ENCODE measurements at regions not wholly inside any gene's neighbourhood (a gene's known extent, or its start where the extent isn't known, plus 50 kb on each side); places are given as distances from the start of the nearest gene placed in this dataset.

- peak in 1 of 4 donors; percentile 27 for DNase-seq
Measured at GRCh38 chr14:89534902-89535685, 118.1 kb upstream of the FOXN3 start.

GRCh38 chr14:89533766-89534165 is 116.7 kb upstream of the FOXN3 start:
- ATAC-seq (no peak), DNase-seq (no peak)
- Histone ChIP-seq H3K27ac (no peak overlapping the region), H3K9me3 (peaks cover 0 to 3% of the 10 kb centered on the region in 2 donors), H3K4me3 (no peak overlapping the region), H3K27me3 (no peaks in the 10 kb centered on the region), H3K4me1 (no peaks in the 10 kb centered on the region), H3K36me3 (no peaks in the 10 kb centered on the region)
- intact Hi-C loops (cut with DNase I): no loop called here
- no peak for TF ChIP-seq CTCF (IDR thresholded peaks at IDR 0.05)

More at GRCh38 chr14:89534902-89535685, 118.1 kb upstream of the FOXN3 start:
- Histone ChIP-seq H3K4me3 (no peak overlapping the region), H3K27me3 (no peaks in the 10 kb centered on the region), H3K36me3 (no peaks in the 10 kb centered on the region), H3K27ac (no peak overlapping the region), H3K4me1 (no peaks in the 10 kb centered on the region), H3K9me3 (peaks cover 0 to 1% of the 10 kb centered on the region in 2 donors)
- no peak for ATAC-seq
- TF ChIP-seq CTCF (IDR thresholded peaks at IDR 0.05): no peak
- intact Hi-C loops (cut with DNase I): no loop called here

GRCh38 chr14:89533136-89533535 is 116.1 kb upstream of the FOXN3 start:
- Histone ChIP-seq H3K9me3 (peaks cover 0 to 3% of the 10 kb centered on the region in 2 donors), H3K27me3 (no peaks in the 10 kb centered on the region), H3K36me3 (no peaks in the 10 kb centered on the region), H3K27ac (no peak overlapping the region), H3K4me3 (no peak overlapping the region), H3K4me1 (no peaks in the 10 kb centered on the region)
- DNase-seq (no peak), ATAC-seq (no peak)
- intact Hi-C loops (cut with DNase I): no loop called here
- TF ChIP-seq CTCF (IDR thresholded peaks at IDR 0.05): no peak

GRCh38 chr14:89531661-89532335 is 114.8 kb upstream of the FOXN3 start:
- Histone ChIP-seq H3K4me3 (no peak overlapping the region), H3K27me3 (no peaks in the 10 kb centered on the region), H3K27ac (no peak overlapping the region), H3K9me3 (peaks cover 0 to 3% of the 10 kb centered on the region in 2 donors), H3K36me3 (no peaks in the 10 kb centered on the region), H3K4me1 (no peaks in the 10 kb centered on the region)
- no peak for DNase-seq
- no peak for ATAC-seq
- no peak for TF ChIP-seq CTCF (IDR thresholded peaks at IDR 0.05)
- intact Hi-C loops (cut with DNase I): no loop called here

- no peaks in the 10 kb centered on the region for H3K27me3 ChIP-seq
- no peaks in the 10 kb centered on the region for H3K36me3 ChIP-seq
- DNase-seq (no peak), ATAC-seq (no peak)
- intact Hi-C loops (cut with DNase I): no loop called here
- peaks cover 0 to 20% of the 10 kb centered on the region in 2 donors for H3K9me3 ChIP-seq
- no peak overlapping the region for H3K4me3 ChIP-seq
- TF ChIP-seq CTCF (IDR thresholded peaks at IDR 0.05): no peak
- no peaks in the 10 kb centered on the region for H3K4me1 ChIP-seq
- no peak overlapping the region for H3K27ac ChIP-seq
Measured at GRCh38 chr14:89524990-89525667, 108.1 kb upstream of the FOXN3 start.

Data from left lung (tissue), 4 donors.